Sciatic nerve (tissue), 2 donors: ENCODE measurements at regions not wholly inside any gene's neighbourhood (a gene's known extent, or its start where the extent isn't known, plus 50 kb on each side); places are given as distances from the start of the nearest gene placed in this dataset.

ENCODE experiments used
- ATAC-seq: fragments of 200-7000 bp; cut with Tn5 transposase; one replicate; pipeline ENCODE4 v1.9.1; 2020; ENCODE audit warnings: mild to moderate bottlenecking, moderate library complexity
- DNase-seq: peaks from one replicate; pipeline ENCODE4 v3.0.0-alpha.2; 2020; ENCODE audit warnings: low spot score
- intact Hi-C: fragments of 100-400 bp; cut with DNase I; formaldehyde crosslinking; loops from one replicate; pipeline ENCODE4 v1.14.2; 2022
- donor health status: DM: no; HTN: no; CAD: no.
- donor health status: DM: no; HTN: no; CAD: no.

- DNase-seq (no peak), ATAC-seq (peak; percentile 92)
- intact Hi-C loops = no loop called here
Measured at GRCh38 chr1:229047840-229048620, 222.9 kb upstream of the RAB4A start.

GRCh38 chr1:229048896-229049295 lies 222.0 kb upstream of the RAB4A start:
- no peak for ATAC-seq
- intact Hi-C loops = no loop called here
- DNase-seq = no peak

GRCh38 chr1:229056046-229056445 lies 214.9 kb upstream of the RAB4A start:
- DNase-seq (no peak), ATAC-seq (no peak)
- intact Hi-C loops = no loop called here

GRCh38 chr1:229058111-229058561 lies 212.8 kb upstream of the RAB4A start:
- intact Hi-C loops = no loop called here
- no peak for ATAC-seq
- no peak for DNase-seq

- intact Hi-C loops = no loop called here
- ATAC-seq (peak; percentile 70), DNase-seq (no peak)
Measured at GRCh38 chr1:229058729-229059128, 212.2 kb upstream of the RAB4A start.

- intact Hi-C loops = no loop called here
- DNase-seq (no peak), ATAC-seq (peak; percentile 96)
Measured at GRCh38 chr1:229059671-229060539, 211.0 kb upstream of the RAB4A start.

GRCh38 chr1:229062135-229062534 lies 208.8 kb upstream of the RAB4A start:
- ATAC-seq (no peak), DNase-seq (no peak)
- intact Hi-C loops = no loop called here

GRCh38 chr1:229063154-229063773 lies 207.6 kb upstream of the RAB4A start:
- no peak for DNase-seq
- intact Hi-C loops = no loop called here
- ATAC-seq = no peak

GRCh38 chr1:229064320-229065168 lies 206.4 kb upstream of the RAB4A start:
- ATAC-seq (no peak), DNase-seq (no peak)
- intact Hi-C loops = no loop called here

GRCh38 chr1:229065613-229066012 lies 205.3 kb upstream of the RAB4A start:
- intact Hi-C loops = no loop called here
- ATAC-seq (no peak), DNase-seq (no peak)

- DNase-seq (no peak), ATAC-seq (no peak)
- intact Hi-C loops = no loop called here
Measured at GRCh38 chr1:229066591-229066990, 204.3 kb upstream of the RAB4A start.

GRCh38 chr1:229067546-229067945 lies 203.4 kb upstream of the RAB4A start:
- ATAC-seq = no peak
- intact Hi-C loops = no loop called here
- DNase-seq = no peak

- DNase-seq (no peak), ATAC-seq (peak; percentile 89)
- intact Hi-C loops = no loop called here
Measured at GRCh38 chr1:229068270-229068987, 202.5 kb upstream of the RAB4A start.

GRCh38 chr1:229069176-229069575 lies 201.7 kb upstream of the RAB4A start:
- intact Hi-C loops = no loop called here
- no peak for ATAC-seq

GRCh38 chr1:229070168-229070567 lies 200.7 kb upstream of the RAB4A start:
- peak; percentile 63 for ATAC-seq
- DNase-seq = peak; percentile 85
- intact Hi-C loops = no loop called here

More at GRCh38 chr1:229069176-229069575, 201.7 kb upstream of the RAB4A start:
- DNase-seq = no peak

GRCh38 chr1:229073251-229073650 lies 197.7 kb upstream of the RAB4A start:
- intact Hi-C loops = no loop called here
- DNase-seq = no peak
- ATAC-seq = no peak

- intact Hi-C loops = no loop called here
- ATAC-seq = no peak
- no peak for DNase-seq
Measured at GRCh38 chr1:229075217-229075616, 195.7 kb upstream of the RAB4A start.

GRCh38 chr1:229075716-229076115 lies 195.2 kb upstream of the RAB4A start:
- intact Hi-C loops = no loop called here
- ATAC-seq (no peak), DNase-seq (no peak)
